GM18517 (cell line): ENCODE measurements at regions not wholly inside any gene's neighbourhood (a gene's known extent, or its start where the extent isn't known, plus 50 kb on each side); places are given as distances from the start of the nearest gene placed in this dataset.

Experiments
- ATAC-seq: cut with Tn5 transposase; IDR thresholded peaks from one replicate; pipeline ENCODE4 v1.9.1; 2021; ENCODE audit warnings: mild to moderate bottlenecking, moderate library complexity; ENCODE audit not compliant: unreplicated experiment

GRCh38 chr4:58561170-58561569, 1451.0 kb upstream of the IGFBP7 start:
- no peak for ATAC-seq

GRCh38 chr4:58560736-58561135, 1450.6 kb upstream of the IGFBP7 start:
- no peak for ATAC-seq

GRCh38 chr4:58553679-58554078, 1443.5 kb upstream of the IGFBP7 start:
- ATAC-seq, result no peak

- ATAC-seq, result no peak
These were observed 1442.8 kb upstream of the IGFBP7 start for GRCh38 chr4:58553031-58553430.

GRCh38 chr4:58551676-58552075, 1441.5 kb upstream of the IGFBP7 start:
- no peak for ATAC-seq

- ATAC-seq, result no peak
These were observed 1433.3 kb upstream of the IGFBP7 start for GRCh38 chr4:58543465-58543864.

- ATAC-seq, result no peak
These were observed 1431.7 kb upstream of the IGFBP7 start for GRCh38 chr4:58541926-58542325.

GRCh38 chr4:58522765-58523382, 1412.7 kb upstream of the IGFBP7 start:
- ATAC-seq, result no peak

- no peak for ATAC-seq
These were observed 1405.0 kb upstream of the IGFBP7 start for GRCh38 chr4:58515226-58515625.

GRCh38 chr4:58514299-58514698, 1404.1 kb upstream of the IGFBP7 start:
- no peak for ATAC-seq

- ATAC-seq, result no peak
These were observed 1400.5 kb upstream of the IGFBP7 start for GRCh38 chr4:58510652-58511051.

- ATAC-seq, result no peak
These were observed 1396.9 kb upstream of the IGFBP7 start for GRCh38 chr4:58507079-58507478.

- no peak for ATAC-seq
These were observed 1392.7 kb upstream of the IGFBP7 start for GRCh38 chr4:58502839-58503238.

GRCh38 chr4:58499182-58499581, 1389.0 kb upstream of the IGFBP7 start:
- ATAC-seq, result no peak

GRCh38 chr4:58491620-58492019, 1381.4 kb upstream of the IGFBP7 start:
- no peak for ATAC-seq

GRCh38 chr4:58477950-58478349, 1367.8 kb upstream of the IGFBP7 start:
- ATAC-seq, result no peak

- no peak for ATAC-seq
These were observed 1367.3 kb upstream of the IGFBP7 start for GRCh38 chr4:58477513-58477912.

- ATAC-seq, result no peak
These were observed 1364.9 kb upstream of the IGFBP7 start for GRCh38 chr4:58475097-58475496.

- no peak for ATAC-seq
These were observed 1354.8 kb upstream of the IGFBP7 start for GRCh38 chr4:58465031-58465430.

GRCh38 chr4:58456727-58457384, 1346.7 kb upstream of the IGFBP7 start:
- no peak for ATAC-seq

- no peak for ATAC-seq
These were observed 1343.8 kb upstream of the IGFBP7 start for GRCh38 chr4:58453956-58454355.

- no peak for ATAC-seq
These were observed 1341.5 kb upstream of the IGFBP7 start for GRCh38 chr4:58451707-58452106.

- no peak for ATAC-seq
These were observed 1325.7 kb upstream of the IGFBP7 start for GRCh38 chr4:58435871-58436270.
